ENCODE measurements at regions not wholly inside any gene's neighbourhood (a gene's known extent, or its start where the extent isn't known, plus 50 kb on each side); places are given as distances from the start of the nearest gene placed in this dataset.

DNA sequence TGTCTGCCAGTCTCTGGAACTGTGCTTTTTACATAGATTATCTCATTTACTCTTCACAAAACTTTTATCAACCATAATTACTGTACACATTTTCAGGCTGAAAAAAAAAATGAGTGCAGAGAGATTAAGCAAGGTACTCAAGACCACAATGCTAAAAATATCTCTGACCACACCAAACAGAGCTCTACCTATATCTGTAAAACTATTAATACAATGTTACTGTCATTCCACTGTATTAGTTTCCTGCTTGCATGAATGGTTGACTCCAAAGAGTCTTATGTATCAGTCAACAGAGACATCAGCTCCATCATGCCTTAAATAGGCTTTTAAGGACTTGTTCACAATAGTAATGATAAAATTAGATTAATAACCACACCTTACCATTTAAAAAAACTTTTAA is 134.7 kb upstream of the CCDC150 start:
- TF ChIP-seq CTCF (IDR thresholded peaks at IDR 0.05): no peak
- TF ChIP-seq POLR2A (IDR thresholded peaks at IDR 0.05): no peak
- no peak for TF ChIP-seq EP300 (IDR thresholded peaks at IDR 0.05; ENCODE audit: low read depth)
- no peak for TF ChIP-seq POLR2AphosphoS5 (IDR thresholded peaks at IDR 0.05)

Data from transverse colon (tissue), 4 donors.